HL-60 (cell line): ENCODE measurements at regions not wholly inside any gene's neighbourhood (a gene's known extent, or its start where the extent isn't known, plus 50 kb on each side); places are given as distances from the start of the nearest gene placed in this dataset.
"Not testable (repeated sequence)": the region's sequence is repeated elsewhere in the genome, so short reads cannot be mapped to it uniquely, and the experiment has no call there.

Experiments used
- DNase-seq, 2 experiments: peaks; one replicate each; pipeline ENCODE4 v3.0.0-alpha.2; 2010 to 2020; ENCODE audit warnings: low read depth in 1 of 2, low spot score in 1 of 2
- H3K27ac ChIP-seq: fragments of 250-450 bp; sonication (Bioruptor Pico); replicated peaks from 2 replicates; pipeline ENCODE4 v1.5.1; 2020; ENCODE audit warnings: mild to moderate bottlenecking, moderate library complexity
- H3K27me3 ChIP-seq: fragments of 250-450 bp; sonication (Bioruptor Pico); 2 replicates; pipeline ENCODE4 v1.5.1; 2021; ENCODE audit warnings: mild to moderate bottlenecking, moderate library complexity; ENCODE audit not compliant: insufficient read depth, poor library complexity, severe bottlenecking
- H3K4me3 ChIP-seq: replicated peaks from 2 replicates; pipeline ENCODE4 v1.5.1; 2011; ENCODE audit warnings: mild to moderate bottlenecking, control low read depth, low read length; ENCODE audit not compliant: insufficient read depth
- CTCF ChIP-seq: IDR thresholded peaks from one replicate; pipeline ENCODE4 v1.5.1; 2011; ENCODE audit warnings: low read length, control low read depth, inconsistent platforms; ENCODE audit not compliant: insufficient read depth
- GABPA ChIP-seq: IDR thresholded peaks from 2 replicates; pipeline ENCODE4 v1.6.1; 2012; ENCODE audit warnings: low read depth
- POLR2AphosphoS5 ChIP-seq: IDR thresholded peaks from 2 replicates; pipeline ENCODE4 v1.6.1; 2012; ENCODE audit warnings: low read depth
- REST ChIP-seq: IDR thresholded peaks from 2 replicates; pipeline ENCODE4 v1.6.1; 2012; ENCODE audit warnings: low read depth; ENCODE audit not compliant: insufficient replicate concordance
- SPI1 ChIP-seq: IDR thresholded peaks from 2 replicates; pipeline ENCODE4 v1.6.1; 2012; ENCODE audit warnings: low read depth, mild to moderate bottlenecking, borderline replicate concordance

- Histone ChIP-seq H3K27ac (no peak overlapping the region), H3K27me3 (no peaks in the 10 kb centered on the region), H3K4me3 (no peak overlapping the region)
- TF ChIP-seq SPI1 (no peak), CTCF (no peak), REST (no peak), POLR2AphosphoS5 (no peak), GABPA (no peak)
- DNase-seq = no peak
These were observed 311.4 kb upstream of the NCKAP5 start for GRCh38 chr2:133879703-133880102.

- not testable (repeated sequence) for H3K27ac ChIP-seq, H3K4me3 ChIP-seq, H3K27me3 ChIP-seq, DNase-seq
These were observed 313.9 kb upstream of the NCKAP5 start for GRCh38 chr2:133882159-133882558.

- Histone ChIP-seq H3K27ac (no peak overlapping the region), H3K4me3 (no peak overlapping the region), H3K27me3 (no peaks in the 10 kb centered on the region)
- DNase-seq = no peak
- TF ChIP-seq CTCF (no peak), SPI1 (no peak), GABPA (no peak), POLR2AphosphoS5 (no peak), REST (no peak)
These were observed 316.6 kb upstream of the NCKAP5 start for GRCh38 chr2:133884739-133885381.

- no peak overlapping the region for H3K27ac ChIP-seq
- no peak for DNase-seq
- no peak overlapping the region for H3K4me3 ChIP-seq
- TF ChIP-seq CTCF (no peak), REST (no peak), SPI1 (no peak), GABPA (no peak), POLR2AphosphoS5 (no peak)
- H3K27me3 ChIP-seq = no peaks in the 10 kb centered on the region
These were observed 317.6 kb upstream of the NCKAP5 start for GRCh38 chr2:133885847-133886246.
